Muscle layer of colon (tissue), 2 donors: ENCODE measurements at regions not wholly inside any gene's neighbourhood (a gene's known extent, or its start where the extent isn't known, plus 50 kb on each side); places are given as distances from the start of the nearest gene placed in this dataset.

Experiments
- H3K27ac ChIP-seq: one replicate; pipeline ENCODE4 v1.7.0; 2013; ENCODE audit warnings: low read depth, mild to moderate bottlenecking, low read length, moderate library complexity
- H3K27me3 ChIP-seq, 2 donors: one replicate each; pipeline ENCODE4 v1.7.0; 2013; ENCODE audit warnings: low read length in 2 of 2, mild to moderate bottlenecking in 2 of 2; ENCODE audit not compliant: insufficient read depth in 2 of 2, control insufficient read depth in 1 of 2
- H3K36me3 ChIP-seq: one replicate; pipeline ENCODE4 v1.7.0; 2013; ENCODE audit warnings: mild to moderate bottlenecking, low read length; ENCODE audit not compliant: insufficient read depth
- H3K4me1 ChIP-seq: one replicate; pipeline ENCODE4 v1.7.0; 2013; ENCODE audit warnings: mild to moderate bottlenecking, low read length; ENCODE audit not compliant: insufficient read depth
- H3K4me3 ChIP-seq, 2 donors: one replicate each; pipeline ENCODE4 v1.7.0; 2013; ENCODE audit warnings: low read length in 2 of 2, low read depth in 1 of 2, mild to moderate bottlenecking in 1 of 2, moderate library complexity in 1 of 2
- H3K9ac ChIP-seq: one replicate; pipeline ENCODE4 v1.7.0; 2013; ENCODE audit warnings: low read length
- H3K9me3 ChIP-seq: one replicate; pipeline ENCODE4 v1.7.0; 2013; ENCODE audit warnings: mild to moderate bottlenecking, low read length
- donor health status: abdominal sarcoma.
- donor health status: Adenocarcinoma of cecum.

DNA sequence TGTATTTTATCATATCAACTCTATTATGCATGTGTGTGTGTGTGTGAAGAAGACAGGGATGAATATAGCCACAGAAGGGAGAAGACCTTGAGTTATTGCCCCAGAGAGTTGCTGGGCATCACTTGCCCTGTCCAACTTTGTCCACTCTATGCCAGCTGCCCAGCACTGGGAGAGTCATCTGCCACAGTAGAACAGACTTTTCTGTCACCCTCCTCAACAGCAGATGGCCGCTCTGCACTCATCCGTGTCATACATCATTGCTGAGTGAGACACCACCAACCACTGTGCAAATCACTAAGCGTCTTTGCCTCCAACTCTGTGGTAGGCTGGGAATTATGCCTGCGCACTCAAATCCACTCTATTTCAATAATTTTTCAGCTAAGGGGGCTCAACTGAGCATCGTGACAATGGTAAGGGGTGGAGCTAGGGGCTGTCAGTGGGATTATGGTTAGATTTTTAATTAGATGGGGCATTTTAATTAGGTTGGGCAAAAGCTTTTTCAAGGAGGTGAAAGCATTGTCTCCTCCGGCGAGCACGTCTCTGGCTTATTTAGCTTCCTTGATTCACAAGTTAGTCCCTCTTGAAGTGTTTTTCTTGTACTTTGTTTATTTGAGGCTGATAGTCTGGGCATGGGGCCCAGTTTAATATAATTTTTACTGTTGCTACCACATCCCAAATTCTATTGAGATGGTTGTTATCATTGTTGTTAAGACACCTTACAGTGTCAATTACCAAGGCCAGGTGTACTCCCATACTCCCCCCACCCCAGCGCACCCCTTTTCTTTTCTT lies 100.1 kb upstream of the KLF3 start:
- Histone ChIP-seq H3K9me3 (no peaks in the 10 kb centered on the region), H3K4me1 (peaks cover 45% of the 10 kb centered on the region), H3K9ac (no peak overlapping the region), H3K4me3 (no peak overlapping the region), H3K36me3 (no peaks in the 10 kb centered on the region), H3K27me3 (no peaks in the 10 kb centered on the region), H3K27ac (peak overlapping the region; percentile 21)

DNA sequence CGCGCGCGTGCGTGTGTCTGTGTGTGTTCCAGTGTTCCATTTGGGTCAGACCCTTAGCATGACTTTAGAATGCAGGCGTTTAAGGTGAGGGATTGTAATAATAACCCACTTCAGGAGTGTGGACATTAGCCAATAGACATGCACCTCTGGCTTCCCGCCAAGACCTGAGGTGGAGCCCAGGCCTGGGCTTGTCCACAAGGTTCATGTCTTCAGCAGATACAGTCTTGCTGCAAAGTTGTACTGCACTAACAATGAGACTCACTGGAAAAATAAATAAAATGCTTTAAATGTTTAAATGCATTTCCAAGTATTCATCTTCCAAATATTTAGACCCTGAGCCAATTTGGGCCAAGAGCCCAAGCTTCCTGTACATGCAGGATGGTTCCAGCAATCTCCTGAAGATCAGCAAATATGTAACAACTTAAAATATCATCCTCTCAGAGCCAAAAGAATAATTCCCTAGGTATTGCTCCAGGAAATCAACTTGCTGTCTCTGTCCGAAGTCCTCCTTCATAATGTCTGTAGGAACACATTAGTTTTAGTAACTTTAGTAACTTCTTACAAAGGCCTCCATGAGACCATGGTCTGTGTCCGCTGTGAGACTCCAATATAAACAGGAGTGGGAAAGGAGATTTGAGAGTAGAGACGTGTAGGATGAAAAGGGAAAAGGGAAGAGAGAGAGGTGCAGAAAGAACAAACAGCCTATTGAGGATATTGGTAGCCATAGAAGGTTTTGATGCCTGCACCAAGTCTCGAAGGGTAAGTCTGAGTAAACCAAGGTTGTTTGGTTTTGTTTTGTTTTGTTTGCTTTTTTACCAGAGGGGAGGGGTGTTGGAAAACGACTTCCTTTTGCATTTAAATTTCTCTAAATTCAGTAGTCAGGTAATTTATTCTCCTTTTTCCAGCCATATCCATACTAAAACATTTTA lies 98.5 kb upstream of the KLF3 start:
- H3K4me3 ChIP-seq = no peak overlapping the region
- H3K27ac ChIP-seq = peak overlapping the region; percentile 3

DNA sequence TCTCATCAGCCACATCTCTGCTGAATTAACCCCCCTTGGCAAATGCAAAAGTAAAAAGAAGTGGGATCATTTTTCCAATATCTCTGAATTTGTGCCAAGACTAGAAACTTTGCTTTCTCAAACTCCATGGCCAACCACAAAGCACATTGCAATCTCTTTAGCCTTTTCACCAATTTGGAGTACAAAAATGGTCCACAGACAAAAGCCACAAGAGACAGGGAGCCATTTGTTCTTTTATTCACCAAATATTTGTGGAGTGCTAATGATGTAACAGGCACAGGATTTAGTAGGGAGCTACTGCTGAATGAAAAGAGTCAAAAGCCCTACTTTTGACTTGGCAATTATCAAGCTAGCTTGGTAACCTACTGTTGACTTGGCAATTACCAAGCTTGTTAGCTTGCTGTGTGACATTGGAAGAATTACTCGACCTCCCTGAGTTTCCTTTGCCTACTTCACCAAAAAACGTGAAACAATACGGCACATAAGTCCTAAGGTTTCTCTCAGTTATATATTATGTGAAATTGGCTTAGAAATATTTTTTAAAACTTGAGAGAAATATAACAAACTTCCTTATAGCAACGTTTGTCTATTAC lies 97.1 kb upstream of the KLF3 start:
- Histone ChIP-seq H3K27ac (no peak overlapping the region), H3K9ac (no peak overlapping the region), H3K4me1 (peaks cover 42% of the 10 kb centered on the region), H3K36me3 (no peaks in the 10 kb centered on the region), H3K9me3 (no peaks in the 10 kb centered on the region), H3K27me3 (no peaks in the 10 kb centered on the region), H3K4me3 (no peak overlapping the region)

More for the DNA sequence above, 98.5 kb upstream of the KLF3 start:
- Histone ChIP-seq H3K4me1 (peaks cover 45% of the 10 kb centered on the region), H3K9me3 (no peaks in the 10 kb centered on the region), H3K36me3 (no peaks in the 10 kb centered on the region), H3K27me3 (no peaks in the 10 kb centered on the region), H3K9ac (no peak overlapping the region)

DNA sequence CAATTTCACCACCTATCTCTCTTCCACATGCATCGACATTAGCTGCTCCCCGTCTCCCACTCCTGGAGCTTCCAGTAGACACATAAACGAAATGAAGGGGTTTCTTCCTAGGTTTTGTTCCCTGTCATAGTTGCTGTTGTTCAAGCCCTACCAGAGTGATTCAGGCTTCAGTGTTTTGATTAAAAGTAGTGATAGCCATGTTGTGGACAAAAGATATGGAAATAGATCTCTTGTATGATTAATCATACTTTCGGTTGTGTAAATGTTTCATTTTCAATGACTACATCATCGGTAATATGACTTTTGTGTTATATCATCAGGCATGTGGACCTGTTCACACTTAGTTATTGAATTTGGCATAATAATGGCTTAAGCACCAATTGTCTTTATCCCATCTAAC lies 96.5 kb upstream of the KLF3 start:
- Histone ChIP-seq H3K27me3 (no peaks in the 10 kb centered on the region), H3K4me3 (no peak overlapping the region), H3K4me1 (peaks cover 36% of the 10 kb centered on the region), H3K9ac (no peak overlapping the region), H3K36me3 (no peaks in the 10 kb centered on the region), H3K9me3 (no peaks in the 10 kb centered on the region), H3K27ac (no peak overlapping the region)

DNA sequence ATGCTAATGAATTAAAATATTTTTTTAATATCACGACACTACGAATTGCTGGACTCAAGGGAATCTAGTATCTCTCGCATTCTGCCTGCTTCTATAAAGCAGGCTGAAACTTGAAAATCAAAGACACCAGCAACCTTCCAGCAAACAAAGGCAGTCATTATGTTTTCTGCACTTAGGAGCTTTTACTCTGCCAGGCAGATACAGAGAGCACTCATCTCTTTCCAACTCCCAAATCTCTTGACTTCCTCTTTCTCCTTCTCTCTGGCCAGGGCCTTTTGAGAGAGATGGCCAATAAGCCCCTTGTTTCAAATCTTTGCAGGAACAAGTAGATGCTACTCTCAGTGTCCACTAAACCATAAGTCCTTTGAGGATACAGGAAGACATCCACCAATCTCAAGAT lies 95.2 kb upstream of the KLF3 start:
- peaks cover 23% of the 10 kb centered on the region for H3K4me1 ChIP-seq
- no peak overlapping the region for H3K9ac ChIP-seq
- no peaks in the 10 kb centered on the region for H3K9me3 ChIP-seq
- no peak overlapping the region for H3K27ac ChIP-seq
- no peak overlapping the region for H3K4me3 ChIP-seq
- no peaks in the 10 kb centered on the region for H3K27me3 ChIP-seq
- no peaks in the 10 kb centered on the region for H3K36me3 ChIP-seq

DNA sequence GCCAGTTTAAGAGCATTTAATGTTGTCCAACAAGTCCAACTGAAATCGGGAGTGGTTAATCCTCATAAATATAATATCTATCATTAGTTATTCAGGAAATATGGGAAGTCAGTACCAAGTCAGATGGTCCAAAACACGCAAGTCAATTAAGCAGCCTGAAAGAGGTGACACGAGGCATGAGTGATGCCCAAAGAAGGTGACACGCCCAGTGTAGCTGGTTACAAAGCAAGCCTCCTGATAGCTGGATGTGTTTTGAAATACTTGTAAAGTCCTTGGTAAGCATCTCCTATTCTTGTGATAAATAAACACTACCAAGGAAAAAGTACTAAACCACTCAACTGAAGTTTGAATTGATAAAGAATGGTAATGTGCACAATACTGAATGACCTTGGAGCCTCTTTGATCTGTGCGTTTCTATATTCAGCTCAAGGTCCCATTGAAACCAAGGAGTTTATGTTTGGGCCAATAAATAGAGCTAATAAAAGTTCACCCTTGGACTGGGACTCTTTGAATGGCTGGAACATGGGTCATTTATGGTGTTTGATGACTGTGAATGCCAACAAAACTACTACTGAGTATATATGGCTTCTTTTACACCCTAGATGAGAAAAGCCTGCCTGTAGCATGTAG lies 93.2 kb upstream of the KLF3 start:
- H3K9me3 ChIP-seq = no peaks in the 10 kb centered on the region
- H3K27me3 ChIP-seq = no peaks in the 10 kb centered on the region
- H3K9ac ChIP-seq = no peak overlapping the region
- no peak overlapping the region for H3K27ac ChIP-seq
- no peaks in the 10 kb centered on the region for H3K36me3 ChIP-seq
- H3K4me1 ChIP-seq = peaks cover 6% of the 10 kb centered on the region
- H3K4me3 ChIP-seq = no peak overlapping the region

DNA sequence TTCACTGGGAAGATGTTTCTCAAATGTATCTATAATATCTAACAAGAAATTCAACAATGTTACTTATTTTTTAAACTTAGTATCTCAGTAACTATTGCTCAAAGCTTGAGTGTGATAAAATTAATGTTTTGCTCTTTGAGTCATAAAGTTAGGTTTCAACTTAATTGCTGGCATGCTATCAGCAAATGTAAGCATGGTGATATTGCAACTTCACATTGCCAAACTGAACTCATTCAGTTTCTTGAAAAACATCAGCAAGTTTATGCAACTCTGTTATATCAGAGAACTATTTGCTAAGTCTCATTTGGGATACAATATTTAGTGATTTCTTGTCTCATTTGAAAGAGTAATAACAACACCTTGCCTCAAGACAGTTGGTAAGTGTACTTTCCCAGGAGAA lies 91.2 kb upstream of the KLF3 start:
- no peaks in the 10 kb centered on the region for H3K36me3 ChIP-seq
- H3K4me1 ChIP-seq = no peaks in the 10 kb centered on the region
- H3K27me3 ChIP-seq = no peaks in the 10 kb centered on the region
- no peak overlapping the region for H3K4me3 ChIP-seq
- H3K9me3 ChIP-seq = no peaks in the 10 kb centered on the region
- H3K27ac ChIP-seq = no peak overlapping the region
- H3K9ac ChIP-seq = no peak overlapping the region

DNA sequence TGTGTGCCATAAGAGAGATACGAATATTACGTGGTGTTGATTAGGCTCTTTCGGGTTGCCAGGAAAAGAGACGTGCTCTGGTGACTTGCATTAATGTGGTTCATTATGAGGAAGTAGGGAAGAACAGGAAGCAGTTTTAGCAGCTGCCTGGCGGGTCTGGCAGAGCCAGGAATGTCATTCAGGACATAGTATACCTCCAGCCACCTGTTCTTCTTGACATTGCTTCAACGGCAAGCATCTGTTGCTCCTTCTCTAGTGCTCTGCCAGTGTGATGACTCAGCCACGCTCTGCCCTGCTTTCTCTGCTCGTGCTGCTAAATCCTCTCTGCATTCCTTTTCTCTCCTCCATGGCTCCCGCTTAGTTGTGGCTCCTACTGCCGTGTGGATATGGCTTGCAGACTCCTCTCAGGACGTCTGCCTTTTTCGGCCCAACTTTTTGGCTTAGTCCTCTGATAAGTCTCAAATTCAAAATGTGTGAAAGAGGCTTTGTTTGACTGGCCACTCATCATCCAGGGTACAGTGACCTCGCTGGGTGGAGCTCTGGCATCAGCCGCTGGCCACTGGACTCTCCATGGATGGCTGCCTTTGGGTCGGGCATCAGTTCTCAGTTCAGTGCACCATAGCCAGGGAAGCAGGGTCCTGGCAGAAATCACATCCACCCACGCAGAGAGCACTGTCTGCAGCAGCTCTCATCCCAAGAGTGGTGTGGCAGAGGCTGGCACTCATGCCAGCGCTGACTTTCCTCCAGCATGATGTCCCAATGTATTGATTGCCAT lies 89.3 kb upstream of the KLF3 start:
- Histone ChIP-seq H3K4me1 (no peaks in the 10 kb centered on the region), H3K9ac (no peak overlapping the region), H3K36me3 (no peaks in the 10 kb centered on the region), H3K9me3 (no peaks in the 10 kb centered on the region), H3K4me3 (no peak overlapping the region), H3K27me3 (no peaks in the 10 kb centered on the region), H3K27ac (no peak overlapping the region)

DNA sequence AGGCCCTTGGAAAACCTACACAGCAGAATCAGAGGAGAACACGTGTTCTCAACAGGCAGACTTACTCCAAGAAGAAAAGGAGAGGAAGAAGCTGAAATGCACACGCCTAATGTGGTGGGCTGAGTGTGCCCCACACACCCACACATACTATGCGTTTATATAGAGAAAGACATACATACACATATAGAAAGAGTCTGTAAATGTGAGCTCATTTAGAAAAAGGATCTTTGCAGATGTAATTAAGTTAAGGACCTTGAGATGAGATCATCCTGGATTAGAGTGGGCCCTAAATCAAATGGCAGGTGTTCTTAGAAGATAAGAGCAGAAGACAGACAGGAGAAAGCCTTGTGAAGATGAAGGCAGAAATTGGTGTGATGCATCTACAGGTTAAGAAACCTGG lies 87.2 kb upstream of the KLF3 start:
- no peak overlapping the region for H3K27ac ChIP-seq
- H3K9me3 ChIP-seq = no peaks in the 10 kb centered on the region
- peaks cover 7% of the 10 kb centered on the region for H3K4me1 ChIP-seq
- H3K27me3 ChIP-seq = no peaks in the 10 kb centered on the region
- no peaks in the 10 kb centered on the region for H3K36me3 ChIP-seq
- H3K4me3 ChIP-seq = no peak overlapping the region
- H3K9ac ChIP-seq = no peak overlapping the region

DNA sequence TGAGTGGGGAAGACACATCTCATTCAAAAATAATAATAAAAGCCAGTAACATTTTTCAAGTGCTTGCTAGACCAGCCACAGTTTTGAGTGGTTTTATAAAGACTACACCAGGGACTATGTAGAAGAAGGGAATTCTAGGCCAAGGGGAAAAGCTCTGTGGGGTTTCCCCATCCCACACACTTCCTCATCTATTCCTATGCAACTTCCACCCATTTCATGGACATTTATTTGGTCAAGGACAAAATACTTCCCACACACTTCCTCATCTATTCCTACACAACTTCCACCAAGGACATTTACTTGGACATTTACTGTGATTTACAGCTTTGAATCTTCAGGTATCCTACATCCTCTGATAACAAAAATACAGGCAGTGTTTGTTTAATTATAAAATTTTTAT lies 86.5 kb upstream of the KLF3 start:
- H3K4me1 ChIP-seq = peaks cover 14% of the 10 kb centered on the region
- H3K4me3 ChIP-seq = no peak overlapping the region
- H3K27ac ChIP-seq = no peak overlapping the region
- H3K36me3 ChIP-seq = no peaks in the 10 kb centered on the region
- no peaks in the 10 kb centered on the region for H3K9me3 ChIP-seq
- H3K9ac ChIP-seq = no peak overlapping the region
- H3K27me3 ChIP-seq = no peaks in the 10 kb centered on the region
